H1 (cell line): ENCODE measurements at regions not wholly inside any gene's neighbourhood (a gene's known extent, or its start where the extent isn't known, plus 50 kb on each side); places are given as distances from the start of the nearest gene placed in this dataset.

Source experiments
- CTCF ChIA-PET: fragments of 300-600 bp; sonication (Branson Sonifier 250); formaldehyde crosslinking; loops from one replicate; lab custom pipeline; 2021; ENCODE audit not compliant: partially characterized antibody; lab: Charles Lee
- POLR2A ChIA-PET: fragments of 300-600 bp; sonication (Branson Sonifier 250); formaldehyde crosslinking; loops from one replicate; lab custom pipeline; 2021; ENCODE audit warnings: inconsistent platforms; ENCODE audit not compliant: partially characterized antibody; lab: Charles Lee
- DNase-seq, 2 experiments: peaks; one replicate each; pipeline versions ENCODE4 v3.0.0 to v3.0.0-alpha.2; 2010 to 2022; ENCODE audit warnings: low spot score in 2 of 2, low read depth in 1 of 2, mixed read lengths in 1 of 2
- FAIRE-seq: peaks from 2 replicates; lab custom pipeline; 2011; peaks lifted over from hg19 to GRCh38; lab: Jason Lieb, UNC
- H2AFZ ChIP-seq: 2 replicates; pipeline ENCODE4 v1.8.1; 2012; ENCODE audit warnings: low read length, inconsistent platforms
- H2AK5ac ChIP-seq: 2 replicates; pipeline ENCODE4 v1.6.1; 2013; ENCODE audit warnings: low read depth, low read length
- H2BK120ac ChIP-seq: replicated peaks from 2 replicates; pipeline ENCODE3; 2013; ENCODE audit warnings: low read depth, low read length, inconsistent platforms
- H2BK12ac ChIP-seq: 2 replicates; pipeline ENCODE4 v1.6.1; 2013; ENCODE audit warnings: low read depth, low read length
- H2BK15ac ChIP-seq: 2 replicates; pipeline ENCODE4 v1.6.1; 2013; ENCODE audit warnings: low read length
- H2BK20ac ChIP-seq: 2 replicates; pipeline ENCODE4 v1.6.1; 2013; ENCODE audit warnings: low read length
- H2BK5ac ChIP-seq: 2 replicates; pipeline ENCODE4 v1.6.1; 2013; ENCODE audit warnings: low read depth, low read length
- H3K14ac ChIP-seq: 2 replicates; pipeline ENCODE4 v1.6.1; 2013; ENCODE audit warnings: inconsistent platforms; ENCODE audit not compliant: insufficient read length
- H3K18ac ChIP-seq: 2 replicates; pipeline ENCODE4 v1.6.1; 2013; ENCODE audit warnings: low read length; ENCODE audit errors: extremely low read depth
- H3K23ac ChIP-seq: 2 replicates; pipeline ENCODE4 v1.6.1; 2013; ENCODE audit warnings: inconsistent platforms; ENCODE audit not compliant: insufficient read length
- H3K23me2 ChIP-seq: 2 replicates; pipeline ENCODE4 v1.6.1; 2013; ENCODE audit warnings: low read depth, low read length
- H3K27ac ChIP-seq: 2 replicates; pipeline ENCODE4 v1.6.1; 2011; ENCODE audit warnings: low read depth, low read length, inconsistent platforms
- H3K27me3 ChIP-seq, 4 experiments: replicated peaks in 1 of 4; 1 replicate in 1 of 4; 2 replicates in 3 of 4; pipeline versions ENCODE4 v1.6.1 to v1.8.1; 2011 to 2013; ENCODE audit warnings: low read length in 3 of 4, mild to moderate bottlenecking in 3 of 4, inconsistent platforms in 2 of 4, mixed read lengths in 2 of 4, moderate library complexity in 1 of 4; ENCODE audit not compliant: control insufficient read depth in 3 of 4, insufficient read depth in 3 of 4; ENCODE audit errors: extremely low read depth in 1 of 4
- H3K36me3 ChIP-seq, 4 experiments: 2 replicates each; pipeline versions ENCODE4 v1.6.1 to v1.8.1; 2011 to 2013; ENCODE audit warnings: mild to moderate bottlenecking in 4 of 4, low read length in 3 of 4, moderate library complexity in 2 of 4, control low read depth in 1 of 4, inconsistent platforms in 1 of 4; ENCODE audit not compliant: insufficient read depth in 4 of 4, control insufficient read depth in 2 of 4
- H3K4ac ChIP-seq: replicated peaks from 2 replicates; pipeline ENCODE3; 2013; ENCODE audit warnings: low read length, low read depth, mixed read lengths, inconsistent platforms; ENCODE audit not compliant: insufficient read length
- H3K4me1 ChIP-seq, 4 experiments: replicated peaks in 1 of 4; 1 replicate in 1 of 4; 2 replicates in 3 of 4; pipeline versions ENCODE4 v1.6.1 to v1.8.1; 2011 to 2013; ENCODE audit warnings: low read length in 3 of 4, inconsistent platforms in 2 of 4, mixed read lengths in 1 of 4; ENCODE audit not compliant: insufficient read depth in 4 of 4, control insufficient read depth in 3 of 4
- H3K4me2 ChIP-seq, 2 experiments: 2 replicates each; pipeline versions ENCODE4 v1.6.1 to v1.8.1; 2011 to 2013; ENCODE audit warnings: low read depth in 2 of 2, low read length in 2 of 2, control low read depth in 1 of 2, inconsistent platforms in 1 of 2, mild to moderate bottlenecking in 1 of 2; ENCODE audit not compliant: insufficient read depth in 1 of 2
- H3K4me3 ChIP-seq, 4 experiments: fragments of 200-600, 300-600 bp in 1 of 4; sonication (generic), shearing (Covaris generic), sonication (Bioruptor Twin) in 1 of 4; 2 replicates each; pipeline versions ENCODE4 v1.5.1 to v1.8.1; 2011 to 2016; ENCODE audit warnings: low read length in 4 of 4, low read depth in 3 of 4, control low read depth in 2 of 4, inconsistent platforms in 2 of 4, mild to moderate bottlenecking in 2 of 4, mixed read lengths in 1 of 4, moderate library complexity in 1 of 4; ENCODE audit not compliant: insufficient read depth in 2 of 4; ENCODE audit errors: extremely low read depth in 1 of 4
- H3K56ac ChIP-seq: replicated peaks from 2 replicates; pipeline ENCODE3; 2013; ENCODE audit warnings: low read depth, mild to moderate bottlenecking, mixed read lengths, low read length, inconsistent platforms; ENCODE audit not compliant: insufficient read length
- H3K79me1 ChIP-seq: 2 replicates; pipeline ENCODE4 v1.6.1; 2013; ENCODE audit warnings: low read depth, low read length, control low read depth
- H3K79me2 ChIP-seq, 2 experiments: 2 replicates each; pipeline versions ENCODE4 v1.6.1 to v1.8.1; 2012 to 2013; ENCODE audit warnings: low read length in 2 of 2, mild to moderate bottlenecking in 2 of 2, inconsistent platforms in 1 of 2; ENCODE audit not compliant: insufficient read depth in 2 of 2, control insufficient read depth in 1 of 2
- H3K9ac ChIP-seq, 4 experiments: replicated peaks in 1 of 4; 1 replicate in 1 of 4; 2 replicates in 3 of 4; pipeline versions ENCODE4 v1.6.1 to v1.8.1; 2011 to 2013; ENCODE audit warnings: low read depth in 3 of 4, low read length in 3 of 4, control low read depth in 2 of 4, mild to moderate bottlenecking in 2 of 4, moderate library complexity in 2 of 4, inconsistent platforms in 1 of 4; ENCODE audit errors: extremely low read depth in 1 of 4
- H3K9me3 ChIP-seq, 2 experiments: 2 replicates each; pipeline versions ENCODE4 v1.6.1 to v1.8.1; 2012 to 2013; ENCODE audit warnings: mild to moderate bottlenecking in 2 of 2, moderate library complexity in 2 of 2, control low read depth in 1 of 2, inconsistent platforms in 1 of 2, low read depth in 1 of 2, low read length in 1 of 2, mixed read lengths in 1 of 2; ENCODE audit not compliant: insufficient read depth in 2 of 2
- H4K20me1 ChIP-seq, 2 experiments: replicated peaks in 1 of 2; 2 replicates each; pipeline versions ENCODE3 to v1.8.1; 2011 to 2013; ENCODE audit warnings: inconsistent platforms in 2 of 2, low read length in 2 of 2, mild to moderate bottlenecking in 1 of 2; ENCODE audit not compliant: insufficient read depth in 2 of 2, control insufficient read depth in 1 of 2
- H4K5ac ChIP-seq: 2 replicates; pipeline ENCODE4 v1.6.1; 2013; ENCODE audit warnings: low read length, low read depth, mixed read lengths, inconsistent platforms; ENCODE audit not compliant: insufficient read length
- H4K8ac ChIP-seq: 2 replicates; pipeline ENCODE4 v1.8.0; 2013; ENCODE audit warnings: mild to moderate bottlenecking, moderate library complexity, low read length, inconsistent platforms; ENCODE audit not compliant: insufficient read depth; ENCODE audit errors: extremely low read depth
- H4K91ac ChIP-seq: replicated peaks from 2 replicates; pipeline ENCODE3; 2013; ENCODE audit warnings: low read length, mixed read lengths, inconsistent platforms; ENCODE audit not compliant: insufficient read length
- BRCA1 ChIP-seq: IDR thresholded peaks from 2 replicates; pipeline ENCODE4 v1.6.1; 2012; ENCODE audit warnings: low read depth, low read length, improper control_type of control experiment
- CEBPB ChIP-seq: IDR thresholded peaks from 2 replicates; pipeline ENCODE4 v1.6.1; 2012; ENCODE audit warnings: low read depth, low read length
- CHD1 ChIP-seq: IDR thresholded peaks from 2 replicates; pipeline ENCODE4 v1.6.1; 2012; ENCODE audit warnings: low read depth, low read length, improper control_type of control experiment
- E2F6 ChIP-seq: IDR thresholded peaks from 2 replicates; pipeline ENCODE4 v1.6.1; 2012; ENCODE audit warnings: inconsistent platforms
- FOSL1 ChIP-seq: IDR thresholded peaks from 2 replicates; pipeline ENCODE4 v1.6.1; 2011; ENCODE audit warnings: mild to moderate bottlenecking, low read depth, low read length, moderate library complexity; ENCODE audit not compliant: insufficient read depth
- KDM4A ChIP-seq: IDR thresholded peaks from one replicate; pipeline ENCODE4 v1.7.1; 2012; ENCODE audit warnings: low read depth, mild to moderate bottlenecking, moderate library complexity, low read length, inconsistent platforms; ENCODE audit not compliant: severe bottlenecking
- PHF8 ChIP-seq: fragments of 200-600 bp; sonication (generic); conservative IDR thresholded peaks from 2 replicates; pipeline ENCODE4 v1.7.1; 2012; ENCODE audit warnings: low read depth, mild to moderate bottlenecking, inconsistent platforms, low read length, moderate library complexity
- POLR2A ChIP-seq, 2 experiments: IDR thresholded peaks; 1 replicate in 1 of 2; 2 replicates in 1 of 2; pipeline ENCODE4 v1.6.1; 2011; ENCODE audit warnings: low read depth in 2 of 2, low read length in 2 of 2, mild to moderate bottlenecking in 2 of 2; ENCODE audit errors: control extremely low read depth in 1 of 2
- RBBP5 ChIP-seq: IDR thresholded peaks from 2 replicates; pipeline ENCODE4 v1.7.1; 2012; ENCODE audit warnings: low read depth, mild to moderate bottlenecking, inconsistent platforms, low read length, moderate library complexity, borderline replicate concordance
- RNF2 ChIP-seq: fragments of 200-900, 300-1000 bp; sonication (generic); IDR thresholded peaks from 2 replicates; pipeline ENCODE4 v1.7.1; 2016; ENCODE audit warnings: borderline replicate concordance, low read depth, mild to moderate bottlenecking, antibody characterized with exemption, low read length; ENCODE audit not compliant: poor library complexity, severe bottlenecking; ENCODE audit errors: missing control alignments
- RXRA ChIP-seq: IDR thresholded peaks from 2 replicates; pipeline ENCODE4 v1.6.1; 2011; ENCODE audit warnings: low read depth, mild to moderate bottlenecking, low read length, moderate library complexity; ENCODE audit not compliant: insufficient read depth
- SIX5 ChIP-seq: IDR thresholded peaks from 2 replicates; pipeline ENCODE4 v1.6.1; 2011; ENCODE audit warnings: mild to moderate bottlenecking, low read depth, low read length
- TCF12 ChIP-seq: IDR thresholded peaks from 2 replicates; pipeline ENCODE4 v1.6.1; 2011; ENCODE audit warnings: low read depth, mild to moderate bottlenecking, low read length
- WGBS, 2 experiments: shearing (Covaris generic) in 1 of 2; methylation state at CpG; one replicate each; pipeline versions ENCODE4 v1.1.6 to v1.1.7; 2013 to 2015; ENCODE audit warnings: low lambda C conversion rate in 2 of 2, mixed read lengths in 2 of 2, inconsistent platforms in 1 of 2, low coverage in 1 of 2, missing lambda C conversion rate in 1 of 2; ENCODE audit not compliant: insufficient replicate concordance in 2 of 2, insufficient coverage in 1 of 2, insufficient read length in 1 of 2; ENCODE audit errors: extremely low coverage in 1 of 2, missing lambda C conversion rate in 1 of 2; 5-methylcytosine and 5-hydroxymethylcytosine counted together
- TF ChIP-seq, protein P1 (sequence below): IDR thresholded peaks from 2 replicates; pipeline ENCODE4 v1.6.1; 2011; ENCODE audit warnings: low read length, improper control_type of control experiment

DNA sequence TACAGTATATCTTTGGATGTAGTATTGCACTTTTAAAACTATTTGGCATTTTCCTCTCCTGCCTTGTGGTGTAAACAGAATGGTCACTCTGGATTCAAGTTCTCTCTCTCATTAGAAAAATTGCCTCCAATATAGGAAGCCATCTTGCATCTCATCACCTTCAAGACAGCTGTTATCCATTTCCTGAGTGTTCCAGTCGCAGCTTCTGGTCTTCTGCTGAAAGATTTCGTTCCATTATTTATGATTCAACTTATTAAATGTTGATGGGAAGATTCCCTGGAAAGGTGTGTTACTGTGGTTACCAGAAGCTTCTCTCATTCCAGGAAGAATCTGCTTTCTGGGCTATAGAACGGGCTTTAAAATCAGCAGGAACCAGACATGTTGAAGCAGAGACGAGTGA lies 568.3 kb upstream of the SLIT2 start:
- FAIRE-seq (no peak), DNase-seq (no peak)
- no peak overlapping the region for H3K4me2 ChIP-seq
- H3K36me3 ChIP-seq, result no peaks in the 10 kb centered on the region
- H2BK15ac ChIP-seq, result no peak overlapping the region
- ChIA-PET CTCF (no interaction called here), POLR2A (no interaction called here)
- no peak overlapping the region for H2BK5ac ChIP-seq
- no peak overlapping the region for H2BK120ac ChIP-seq
- no peaks in the 10 kb centered on the region for H3K4me1 ChIP-seq
- H3K23ac ChIP-seq, result no peak overlapping the region
- no peak overlapping the region for H2BK12ac ChIP-seq
- no peak overlapping the region for H3K9ac ChIP-seq
- no peaks in the 10 kb centered on the region for H3K23me2 ChIP-seq
- no peak overlapping the region for H4K91ac ChIP-seq
- H2BK20ac ChIP-seq, result no peak overlapping the region
- no peak overlapping the region for H3K27ac ChIP-seq
- H3K4ac ChIP-seq, result no peak overlapping the region
- no peaks in the 10 kb centered on the region for H3K27me3 ChIP-seq
- no peak overlapping the region for H3K14ac ChIP-seq
- H3K4me3 ChIP-seq, result no peak overlapping the region
- no peak overlapping the region for H3K56ac ChIP-seq
- H4K8ac ChIP-seq, result no peak overlapping the region
- H4K20me1 ChIP-seq, result no peaks in the 10 kb centered on the region
- H3K79me1 ChIP-seq, result no peaks in the 10 kb centered on the region
- H3K79me2 ChIP-seq, result no peaks in the 10 kb centered on the region
- WGBS, 2 experiments, result 87% methylated on average over 4 of the region's 4 CpGs; no CpG with 5 or more reads in 1 of the 2 experiments
- H3K18ac ChIP-seq, result no peak overlapping the region
- no peak overlapping the region for H2AK5ac ChIP-seq
- H4K5ac ChIP-seq, result no peak overlapping the region
- H2AFZ ChIP-seq, result no peak overlapping the region
- no peaks in the 10 kb centered on the region; a peak in 1 of 4 replicates for H3K9me3 ChIP-seq
- TF ChIP-seq TCF12 (no peak), CHD1 (no peak), SIX5 (no peak), POLR2A (IDR thresholded peaks at IDR 0.05; ENCODE audit: control extremely low read depth in 1 of 2, low read depth in 2 of 2, low read length in 2 of 2) (no peak), RNF2 (no peak), PHF8 (no peak), RXRA (no peak), BRCA1 (no peak), FOSL1 (no peak), RBBP5 (no peak), CEBPB (no peak), KDM4A (no peak), E2F6 (no peak)
- TF ChIP-seq, protein P1, sequence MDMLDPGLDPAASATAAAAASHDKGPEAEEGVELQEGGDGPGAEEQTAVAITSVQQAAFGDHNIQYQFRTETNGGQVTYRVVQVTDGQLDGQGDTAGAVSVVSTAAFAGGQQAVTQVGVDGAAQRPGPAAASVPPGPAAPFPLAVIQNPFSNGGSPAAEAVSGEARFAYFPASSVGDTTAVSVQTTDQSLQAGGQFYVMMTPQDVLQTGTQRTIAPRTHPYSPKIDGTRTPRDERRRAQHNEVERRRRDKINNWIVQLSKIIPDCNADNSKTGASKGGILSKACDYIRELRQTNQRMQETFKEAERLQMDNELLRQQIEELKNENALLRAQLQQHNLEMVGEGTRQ, result no peak
